Inflammatory macrophage treated with lipopolysaccharide for 1 hour (primary cell): ENCODE measurements at regions not wholly inside any gene's neighbourhood (a gene's known extent, or its start where the extent isn't known, plus 50 kb on each side); places are given as distances from the start of the nearest gene placed in this dataset.

Experiments used
- DNase-seq, 2 donors: peaks; one replicate each; pipeline ENCODE4 v3.0.0-alpha.2; 2020 to 2022

GRCh38 chrX:139287155-139287924 is 243.2 kb upstream of the F9 start:
- DNase-seq, result no peak

GRCh38 chrX:139286342-139286741 is 244.2 kb upstream of the F9 start:
- no peak for DNase-seq

- DNase-seq, result no peak
These were observed 262.7 kb upstream of the F9 start for GRCh38 chrX:139267851-139268250.

- DNase-seq, result no peak
These were observed 284.2 kb upstream of the F9 start for GRCh38 chrX:139246295-139246694.

GRCh38 chrX:139237141-139237540 is 293.4 kb upstream of the F9 start:
- no peak for DNase-seq

- DNase-seq, result no peak
These were observed 295.6 kb upstream of the F9 start for GRCh38 chrX:139234898-139235297.

- no peak for DNase-seq
These were observed 305.4 kb upstream of the F9 start for GRCh38 chrX:139224953-139225665.

- DNase-seq, result no peak
These were observed 307.9 kb upstream of the F9 start for GRCh38 chrX:139222511-139223200.

GRCh38 chrX:139213241-139213709 is 317.3 kb upstream of the F9 start:
- DNase-seq, result peak; percentile 7 to 23

GRCh38 chrX:139211568-139212182 is 318.9 kb upstream of the F9 start:
- no peak for DNase-seq

- DNase-seq, result no peak
These were observed 321.2 kb upstream of the F9 start for GRCh38 chrX:139209342-139209741.

- no peak for DNase-seq
These were observed 322.9 kb upstream of the F9 start for GRCh38 chrX:139207655-139208054.

- DNase-seq, result no peak
These were observed 323.6 kb upstream of the F9 start for GRCh38 chrX:139206914-139207313.

GRCh38 chrX:139204898-139205667 is 325.5 kb upstream of the F9 start:
- DNase-seq, result peak in 1 of 2 donors; percentile 5

- no peak for DNase-seq
These were observed 326.0 kb upstream of the F9 start for GRCh38 chrX:139204571-139204897.

- DNase-seq, result peak in 1 of 2 donors; percentile 9
These were observed 326.6 kb upstream of the F9 start for GRCh38 chrX:139203651-139204570.

- no peak for DNase-seq
These were observed 327.7 kb upstream of the F9 start for GRCh38 chrX:139202742-139203420.

- no peak for DNase-seq
These were observed 328.6 kb upstream of the F9 start for GRCh38 chrX:139201924-139202323.

GRCh38 chrX:139200793-139201192 is 329.7 kb upstream of the F9 start:
- DNase-seq, result no peak

GRCh38 chrX:139200346-139200745 is 330.2 kb upstream of the F9 start:
- DNase-seq, result no peak

- no peak for DNase-seq
These were observed 330.6 kb upstream of the F9 start for GRCh38 chrX:139199933-139200332.
